SK-N-MC (cell line): ENCODE measurements at regions not wholly inside any gene's neighbourhood (a gene's known extent, or its start where the extent isn't known, plus 50 kb on each side); places are given as distances from the start of the nearest gene placed in this dataset.

Source experiments
- EZH2 ChIP-seq: fragments of 200-600 bp; sonication (generic); IDR thresholded peaks from one replicate; pipeline ENCODE4 v1.6.1; 2017; ENCODE audit warnings: antibody characterized with exemption
- FOXP2 ChIP-seq: optimal IDR thresholded peaks from 2 replicates; pipeline ENCODE3; 2011; ENCODE audit warnings: mild to moderate bottlenecking, moderate library complexity; ENCODE audit not compliant: insufficient read depth; ENCODE audit errors: extremely low read length, control extremely low read depth
- POLR2AphosphoS5 ChIP-seq: IDR thresholded peaks from 2 replicates; pipeline ENCODE4 v1.6.1; 2012; ENCODE audit warnings: mild to moderate bottlenecking, low read depth, low read length, borderline replicate concordance

GRCh38 chr12:107605293-107605692, 80.3 kb upstream of the PWP1 start:
- TF ChIP-seq EZH2 (no peak), POLR2AphosphoS5 (no peak), FOXP2 (no peak)
